ENCODE measurements at regions not wholly inside any gene's neighbourhood (a gene's known extent, or its start where the extent isn't known, plus 50 kb on each side); places are given as distances from the start of the nearest gene placed in this dataset.

GRCh38 chr20:60869087-60869486 is 383.0 kb upstream of the CDH4 start:
- TF ChIP-seq CTCF (IDR thresholded peaks at IDR 0.05): no peak
- TF ChIP-seq POLR2AphosphoS5 (IDR thresholded peaks at IDR 0.05; ENCODE audit: low read depth, low read length): no peak

Data from Panc1 (cell line).